ENCODE measurements at regions not wholly inside any gene's neighbourhood (a gene's known extent, or its start where the extent isn't known, plus 50 kb on each side); places are given as distances from the start of the nearest gene placed in this dataset.
A peak's percentile ranks its signal among the peaks of the same experiment; 100 is the strongest.

GRCh38 chr18:65411061-65411460 lies 339.8 kb upstream of the CDH7 start:
- DNase-seq (ENCODE audit: low spot score) = no peak

- peak; percentile 22 for DNase-seq (ENCODE audit: low spot score)
Observed at GRCh38 chr18:65409261-65409660, 341.6 kb upstream of the CDH7 start.

GRCh38 chr18:65403534-65403933 lies 347.3 kb upstream of the CDH7 start:
- no peak for DNase-seq (ENCODE audit: low spot score)

GRCh38 chr18:65399091-65399490 lies 351.7 kb upstream of the CDH7 start:
- DNase-seq (ENCODE audit: low spot score) = no peak

- no peak for DNase-seq (ENCODE audit: low spot score)
Observed at GRCh38 chr18:65398347-65399075, 352.3 kb upstream of the CDH7 start.

GRCh38 chr18:65380986-65381385 lies 369.8 kb upstream of the CDH7 start:
- no peak for DNase-seq (ENCODE audit: low spot score)

- DNase-seq (ENCODE audit: low spot score) = no peak
Observed at GRCh38 chr18:65380571-65380970, 370.2 kb upstream of the CDH7 start.

- no peak for DNase-seq (ENCODE audit: low spot score)
Observed at GRCh38 chr18:65372904-65373303, 377.9 kb upstream of the CDH7 start.

- no peak for DNase-seq (ENCODE audit: low spot score)
Observed at GRCh38 chr18:65365245-65365980, 385.4 kb upstream of the CDH7 start.

- no peak for DNase-seq (ENCODE audit: low spot score)
Observed at GRCh38 chr18:65363911-65364632, 386.7 kb upstream of the CDH7 start.

GRCh38 chr18:65363011-65363410 lies 387.8 kb upstream of the CDH7 start:
- DNase-seq (ENCODE audit: low spot score) = no peak

- DNase-seq (ENCODE audit: low spot score) = no peak
Observed at GRCh38 chr18:65359479-65359878, 391.3 kb upstream of the CDH7 start.

GRCh38 chr18:65358306-65358705 lies 392.5 kb upstream of the CDH7 start:
- DNase-seq (ENCODE audit: low spot score) = no peak

- peak; percentile 14 for DNase-seq (ENCODE audit: low spot score)
Observed at GRCh38 chr18:65352186-65352585, 398.6 kb upstream of the CDH7 start.

GRCh38 chr18:65349635-65350034 lies 401.2 kb upstream of the CDH7 start:
- DNase-seq (ENCODE audit: low spot score) = no peak

GRCh38 chr18:65347446-65347845 lies 403.4 kb upstream of the CDH7 start:
- no peak for DNase-seq (ENCODE audit: low spot score)

GRCh38 chr18:65346086-65346485 lies 404.7 kb upstream of the CDH7 start:
- DNase-seq (ENCODE audit: low spot score) = no peak

- no peak for DNase-seq (ENCODE audit: low spot score)
Observed at GRCh38 chr18:65343571-65343970, 407.2 kb upstream of the CDH7 start.

GRCh38 chr18:65336411-65336810 lies 414.4 kb upstream of the CDH7 start:
- DNase-seq (ENCODE audit: low spot score) = no peak

GRCh38 chr18:65329010-65329409 lies 421.8 kb upstream of the CDH7 start:
- no peak for DNase-seq (ENCODE audit: low spot score)

GRCh38 chr18:65326805-65327204 lies 424.0 kb upstream of the CDH7 start:
- no peak for DNase-seq (ENCODE audit: low spot score)

- no peak for DNase-seq (ENCODE audit: low spot score)
Observed at GRCh38 chr18:65322895-65323294, 427.9 kb upstream of the CDH7 start.

GRCh38 chr18:65298422-65298821 lies 452.4 kb upstream of the CDH7 start:
- DNase-seq (ENCODE audit: low spot score) = no peak
